ENCODE measurements at regions not wholly inside any gene's neighbourhood (a gene's known extent, or its start where the extent isn't known, plus 50 kb on each side); places are given as distances from the start of the nearest gene placed in this dataset.

DNA sequence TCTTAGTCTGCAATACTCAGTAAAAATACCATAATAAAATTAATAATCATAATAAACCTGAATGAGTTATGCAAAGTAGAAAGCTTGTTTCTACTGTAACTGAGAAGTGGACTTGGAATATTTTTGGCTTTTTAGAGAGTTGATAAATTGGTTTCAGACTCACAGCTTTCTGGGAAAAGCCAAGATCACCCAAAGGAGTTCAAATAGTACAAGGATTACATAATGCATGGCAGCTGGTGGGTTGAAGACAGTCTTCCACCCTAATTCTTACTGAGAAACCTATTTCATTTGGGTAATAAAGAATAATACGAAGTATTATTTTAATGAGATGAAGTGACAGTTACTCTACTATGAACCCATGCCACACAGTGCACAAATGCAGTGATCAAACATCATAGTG is 139.4 kb upstream of the KLF12 start:
- TF ChIP-seq CTCF (optimal IDR thresholded peaks at IDR 0.05 in 1 of 3, IDR thresholded peaks at IDR 0.05 in 1 of 3, conservative IDR thresholded peaks at IDR 0.05 in 1 of 3; ENCODE audit: extremely low read depth in 1 of 3, insufficient read depth in 2 of 3, low read length in 3 of 3) (no peak), EZH2 (IDR thresholded peaks at IDR 0.05; ENCODE audit: low read length) (no peak)
